HG03097 (cell line): ENCODE measurements at regions not wholly inside any gene's neighbourhood (a gene's known extent, or its start where the extent isn't known, plus 50 kb on each side); places are given as distances from the start of the nearest gene placed in this dataset.
A peak's percentile ranks its signal among the peaks of the same experiment; 100 is the strongest.
"Not testable (repeated sequence)": the region's sequence is repeated elsewhere in the genome, so short reads cannot be mapped to it uniquely, and the experiment has no call there.

Experiments
- ATAC-seq: cut with Tn5 transposase; IDR thresholded peaks from one replicate; pipeline ENCODE4 v1.9.1; 2021; ENCODE audit not compliant: unreplicated experiment, low FRiP score

DNA sequence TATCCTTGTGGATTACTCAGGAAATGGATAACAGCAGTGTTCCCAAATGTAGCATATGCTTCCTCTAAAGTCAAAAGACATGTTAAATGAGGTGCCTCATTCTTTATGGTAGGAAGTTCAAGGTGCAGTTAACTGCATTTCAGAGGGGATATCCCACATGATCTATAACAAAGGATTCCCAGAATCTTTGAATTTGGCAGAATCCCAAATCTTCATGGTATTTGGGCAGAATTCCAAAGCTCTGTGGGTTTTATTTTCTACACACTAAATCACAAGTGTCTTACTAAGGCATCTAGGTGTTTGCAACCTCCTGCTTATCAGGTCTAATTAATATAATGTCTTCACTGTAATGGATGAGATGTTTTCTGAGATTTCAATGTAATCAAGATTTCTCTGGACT is 364.3 kb upstream of the MAN1A1 start:
- no peak for ATAC-seq

DNA sequence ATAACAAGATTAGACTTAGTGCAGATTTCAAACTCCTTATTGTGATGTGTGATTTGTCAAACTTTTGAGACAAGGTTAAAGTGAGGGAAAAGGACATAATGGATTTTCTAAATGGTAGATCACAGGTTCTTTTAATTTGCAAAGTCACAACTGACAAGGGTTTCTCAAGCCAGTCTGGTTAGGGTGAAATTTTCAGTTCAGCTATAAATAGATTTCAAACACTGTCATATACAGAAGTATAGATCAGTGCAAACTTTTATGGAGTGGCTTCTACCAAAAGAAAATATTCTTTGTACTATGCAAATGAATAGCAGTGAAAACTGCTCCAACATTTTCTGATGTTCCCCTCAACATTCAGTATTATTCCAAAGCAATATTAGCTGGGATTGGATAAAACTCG is 337.1 kb upstream of the MAN1A1 start:
- ATAC-seq: no peak

- no peak for ATAC-seq
These were observed 336.7 kb upstream of the MAN1A1 start for GRCh38 chr6:119686240-119686639.

DNA sequence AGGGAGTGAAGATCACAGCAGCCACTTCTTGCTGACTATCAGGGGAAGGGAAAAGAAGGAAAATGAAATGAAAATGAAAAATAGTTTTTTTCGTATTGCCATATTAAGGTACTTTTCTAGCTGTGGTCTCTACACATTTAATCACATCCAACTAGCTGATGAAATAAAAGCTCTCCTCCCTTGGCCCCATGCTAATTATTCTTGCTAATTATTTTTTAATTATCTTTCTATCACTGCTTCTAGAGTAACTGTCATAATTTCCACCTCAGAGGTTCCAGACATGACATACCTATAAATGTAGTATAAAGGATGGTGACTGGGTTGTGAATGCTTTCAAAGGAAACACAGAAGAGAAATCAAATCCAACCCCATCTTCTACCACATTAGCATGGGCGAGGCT is 334.1 kb upstream of the MAN1A1 start:
- no peak for ATAC-seq

- ATAC-seq: no peak
These were observed 333.5 kb upstream of the MAN1A1 start for GRCh38 chr6:119683031-119683430.

DNA sequence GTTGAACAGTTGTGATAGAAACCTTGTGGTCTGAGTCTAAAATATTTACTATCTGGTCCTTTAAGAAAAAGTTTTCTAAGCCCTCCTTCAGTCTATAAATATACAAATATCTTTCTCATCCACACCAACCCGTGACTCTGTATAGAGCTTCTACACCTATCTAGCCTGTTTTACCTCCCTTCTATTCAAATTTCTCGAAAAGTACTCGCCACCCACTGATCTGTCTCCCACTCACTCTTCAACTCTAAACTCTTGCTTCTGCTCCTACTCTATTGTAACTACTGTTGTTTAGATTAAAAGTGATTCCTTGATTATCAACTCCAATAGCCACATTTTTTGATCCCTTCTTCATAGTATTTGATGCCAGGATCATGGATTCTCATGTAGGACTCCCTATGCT is 329.4 kb upstream of the MAN1A1 start:
- no peak for ATAC-seq

- no peak for ATAC-seq
These were observed 327.8 kb upstream of the MAN1A1 start for GRCh38 chr6:119677384-119677783.

DNA sequence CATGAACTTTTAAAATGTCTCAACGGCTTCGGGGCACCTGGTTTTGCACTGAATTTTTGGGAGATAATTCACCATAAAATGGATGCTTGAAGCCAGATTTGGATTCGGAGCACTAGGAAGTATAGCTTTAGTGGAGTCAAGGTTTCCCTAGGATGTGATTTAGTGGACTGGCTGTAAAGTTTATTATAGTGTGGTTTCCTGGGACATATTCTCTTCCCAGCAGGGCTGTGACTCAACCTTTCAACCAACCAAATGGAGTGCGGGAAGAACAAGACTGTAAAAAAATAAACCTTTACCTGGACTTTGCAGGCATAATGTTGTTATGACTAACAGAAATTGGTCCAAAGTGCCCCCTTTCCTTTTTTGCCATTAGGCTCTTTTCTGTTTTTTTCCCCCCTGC is 327.4 kb upstream of the MAN1A1 start:
- ATAC-seq: no peak

DNA sequence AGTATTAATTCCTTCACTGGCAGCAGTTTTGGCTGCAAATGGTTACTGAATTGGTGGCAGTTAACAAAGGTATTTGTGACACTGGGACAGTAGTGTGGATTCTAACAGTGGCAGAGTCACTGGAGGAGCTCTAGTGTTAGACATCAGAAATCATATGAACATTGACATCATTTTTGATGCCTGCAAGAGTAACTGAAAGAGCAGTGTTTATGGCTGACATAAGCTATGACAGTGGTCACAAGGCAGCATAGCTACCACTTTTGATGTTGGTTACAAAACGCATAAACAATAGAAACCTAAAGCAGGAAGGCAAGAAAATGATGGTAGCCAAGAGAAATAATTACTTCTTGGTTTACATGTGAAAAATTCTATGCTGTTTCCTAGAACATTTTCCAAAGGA is 326.7 kb upstream of the MAN1A1 start:
- ATAC-seq: no peak

DNA sequence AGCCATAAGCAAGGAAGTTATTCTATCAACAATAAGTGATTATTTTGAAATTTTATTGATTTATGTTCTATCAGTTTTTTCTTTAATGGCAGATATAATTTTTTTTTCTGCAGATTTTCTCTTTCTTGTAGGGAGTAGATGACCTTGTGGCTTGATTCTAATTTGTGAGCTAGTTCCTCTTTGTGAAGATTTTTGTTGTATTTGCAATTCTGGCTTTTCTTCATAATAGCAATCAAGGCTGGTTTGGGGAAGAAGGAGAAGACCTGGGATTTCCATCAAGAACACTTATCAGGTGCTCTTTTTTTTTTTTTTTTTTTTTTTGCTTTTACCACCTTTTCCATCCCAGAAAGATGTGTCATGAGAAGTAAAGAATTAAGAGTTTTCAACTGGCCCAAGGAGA is 324.2 kb upstream of the MAN1A1 start:
- ATAC-seq: no peak

DNA sequence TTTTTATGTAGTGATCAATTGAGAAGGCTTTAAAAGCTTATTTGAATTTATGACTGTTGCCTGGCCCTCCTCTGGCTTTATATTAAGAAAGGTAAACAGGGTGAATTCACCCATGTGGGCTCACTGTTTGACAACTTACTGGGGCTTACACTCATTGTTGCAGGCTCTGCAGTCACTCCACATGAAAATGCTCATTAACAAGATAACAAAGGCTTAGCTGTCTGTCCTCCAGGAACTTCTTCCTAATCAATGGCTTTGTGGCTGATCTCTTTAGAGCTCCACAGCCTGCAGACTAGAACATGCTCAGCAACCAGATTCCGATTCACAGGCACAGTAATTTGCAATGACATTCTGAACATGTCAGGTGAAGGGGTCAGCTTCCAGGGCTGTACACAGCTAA is 323.2 kb upstream of the MAN1A1 start:
- ATAC-seq: no peak

DNA sequence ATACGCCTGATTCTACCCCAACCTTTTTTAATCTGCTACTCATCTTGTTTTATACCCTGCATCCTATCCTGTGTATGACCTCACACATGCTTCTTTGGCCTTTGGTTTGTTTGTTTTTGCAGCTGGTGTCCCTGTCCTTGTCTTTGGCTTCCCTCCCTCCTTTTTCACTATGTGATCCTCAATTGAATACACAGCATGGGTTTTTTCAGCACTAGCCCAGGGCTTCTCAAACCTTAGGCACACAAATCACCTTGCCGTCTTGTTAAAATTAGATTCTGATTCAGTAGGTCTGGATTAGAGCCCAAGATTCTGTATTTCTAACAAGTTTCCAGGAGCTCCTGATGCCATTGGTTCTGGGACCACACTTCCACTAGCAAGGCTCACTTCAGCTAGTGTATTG is 321.5 kb upstream of the MAN1A1 start:
- no peak for ATAC-seq

DNA sequence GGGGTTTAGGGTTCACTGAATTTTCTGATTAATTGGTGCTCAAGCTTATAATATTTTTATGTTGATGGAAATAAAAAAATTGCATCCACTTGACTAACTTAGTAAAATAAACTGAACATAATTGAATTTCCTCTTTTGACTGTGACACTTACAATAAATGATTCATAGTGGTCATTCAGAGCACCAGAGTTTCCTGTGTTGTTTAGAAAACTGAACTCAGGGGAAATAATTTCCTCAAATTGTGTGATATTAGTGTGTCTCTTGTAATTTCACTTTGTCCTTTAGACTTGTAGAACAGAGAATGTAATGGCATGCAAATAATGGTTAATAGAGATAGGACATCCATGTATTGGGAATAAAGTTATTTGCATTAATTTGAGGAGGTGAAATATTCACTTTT is 319.7 kb upstream of the MAN1A1 start:
- ATAC-seq: no peak

GRCh38 chr6:119665432-119665831 is 315.9 kb upstream of the MAN1A1 start:
- ATAC-seq: not testable (repeated sequence)

GRCh38 chr6:119661628-119662027 is 312.1 kb upstream of the MAN1A1 start:
- no peak for ATAC-seq

DNA sequence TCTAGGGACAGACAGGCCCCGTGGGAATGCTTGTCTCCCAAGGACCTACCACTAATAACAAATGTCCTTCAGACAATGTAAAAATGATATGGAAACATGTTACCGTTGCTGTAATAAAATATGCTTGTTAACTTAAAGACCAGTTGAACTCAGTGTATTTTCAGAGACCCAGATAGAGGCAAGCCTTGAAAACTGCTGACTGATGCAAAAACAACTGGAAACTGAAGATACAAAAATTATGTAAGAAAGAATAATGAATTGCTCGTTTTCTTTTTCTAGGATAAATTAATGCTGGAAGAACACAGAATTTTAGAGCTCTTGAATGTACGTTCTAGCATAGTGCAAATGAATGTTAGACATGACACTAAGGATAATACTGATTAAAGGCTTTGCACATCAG is 311.5 kb upstream of the MAN1A1 start:
- ATAC-seq: no peak

GRCh38 chr6:119658917-119659316 is 309.4 kb upstream of the MAN1A1 start:
- ATAC-seq: peak; percentile 70

- no peak for ATAC-seq
These were observed 305.6 kb upstream of the MAN1A1 start for GRCh38 chr6:119655124-119655523.

DNA sequence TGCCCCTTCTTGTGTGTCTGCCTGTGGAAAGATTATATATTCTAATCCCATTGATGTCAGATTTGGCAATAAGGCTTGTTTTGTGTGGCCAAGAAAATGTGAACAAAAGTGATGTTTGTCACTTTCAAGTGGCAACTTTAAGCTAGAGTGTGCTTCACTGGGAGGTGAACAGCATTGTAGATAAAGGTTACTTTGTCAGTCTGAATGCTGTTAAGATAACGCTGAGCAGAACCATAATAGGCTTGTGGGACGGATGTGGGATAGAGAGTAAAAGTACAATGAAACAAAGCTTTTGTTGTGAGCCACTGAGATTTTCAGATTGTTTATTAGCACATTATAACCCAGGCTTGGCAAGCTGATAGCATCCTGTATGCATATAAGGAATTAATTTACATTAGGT is 303.8 kb upstream of the MAN1A1 start:
- ATAC-seq: no peak

DNA sequence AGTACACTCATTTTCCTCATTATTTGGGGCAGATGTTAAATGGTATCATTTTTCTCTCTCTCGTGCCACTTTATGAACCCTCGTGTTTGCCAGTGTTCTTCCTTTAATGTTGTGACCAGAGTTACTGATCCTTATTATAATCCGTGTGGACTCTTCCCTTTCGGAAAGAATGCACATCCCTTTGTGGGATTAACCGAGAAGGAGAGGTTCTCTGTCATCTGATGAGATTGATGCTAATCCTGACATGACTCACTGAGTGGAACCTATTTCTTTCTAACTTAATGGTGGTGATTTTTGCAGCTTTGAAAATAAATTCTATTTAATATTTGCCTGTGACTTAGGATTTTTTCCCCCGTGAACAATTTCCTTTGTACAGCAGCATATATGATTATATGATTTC is 300.0 kb upstream of the MAN1A1 start:
- ATAC-seq: no peak

DNA sequence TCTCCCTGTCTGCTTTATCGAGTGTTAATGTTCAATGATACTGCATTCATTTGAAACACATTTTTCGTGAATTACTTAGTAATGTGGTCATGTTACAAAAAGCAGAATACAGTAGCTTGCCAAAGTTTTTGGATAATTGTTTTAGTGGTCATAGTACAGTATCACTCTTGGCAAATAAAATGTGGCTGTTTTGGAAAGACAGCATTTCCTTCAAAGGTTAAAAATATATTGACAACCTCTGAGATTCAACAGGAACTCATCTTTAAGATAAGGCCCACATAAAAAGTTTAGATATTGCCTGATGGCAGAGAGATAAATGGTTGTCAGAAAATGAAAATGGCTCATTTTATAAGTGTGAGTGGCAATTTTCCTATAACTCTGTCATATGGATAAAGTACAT is 297.7 kb upstream of the MAN1A1 start:
- no peak for ATAC-seq

GRCh38 chr6:119643876-119644275 is 294.3 kb upstream of the MAN1A1 start:
- no peak for ATAC-seq

GRCh38 chr6:119637768-119638167 is 288.2 kb upstream of the MAN1A1 start:
- no peak for ATAC-seq

DNA sequence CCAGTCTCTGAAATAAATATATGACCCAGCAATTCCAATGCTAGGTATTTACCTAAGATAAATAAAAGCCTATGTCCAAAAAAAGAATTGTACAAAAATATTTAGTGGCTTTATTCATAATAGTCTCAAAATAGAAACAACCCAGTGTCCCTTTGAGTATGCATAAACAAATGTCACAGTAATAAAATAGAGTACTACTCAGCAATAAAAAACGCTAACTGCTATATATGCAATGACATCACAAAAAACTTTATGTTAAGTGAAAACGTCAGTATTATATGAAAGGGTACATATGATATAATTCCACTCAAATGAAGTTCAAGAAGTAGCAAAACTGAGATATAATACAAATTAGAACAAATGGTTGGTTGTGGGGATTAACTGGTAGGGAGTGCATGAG is 286.5 kb upstream of the MAN1A1 start:
- no peak for ATAC-seq
